NOMO-1 (cell line): ENCODE measurements at regions not wholly inside any gene's neighbourhood (a gene's known extent, or its start where the extent isn't known, plus 50 kb on each side); places are given as distances from the start of the nearest gene placed in this dataset.
"Not testable (repeated sequence)": the region's sequence is repeated elsewhere in the genome, so short reads cannot be mapped to it uniquely, and the experiment has no call there.

Source experiments
- DNase-seq, 2 experiments: peaks; one replicate each; lab custom pipeline; 2025; ENCODE audit not compliant: unreplicated experiment in 2 of 2; lab: John Stamatoyannopoulos, UW

- DNase-seq: no peak
These were observed 82.5 kb upstream of the SULF2 start for GRCh38 chr20:47867831-47868230.

GRCh38 chr20:47866480-47866879 lies 81.2 kb upstream of the SULF2 start:
- no peak for DNase-seq

- no peak for DNase-seq
These were observed 80.6 kb upstream of the SULF2 start for GRCh38 chr20:47865912-47866311.

GRCh38 chr20:47865451-47865850 lies 80.2 kb upstream of the SULF2 start:
- no peak for DNase-seq

GRCh38 chr20:47863981-47864380 lies 78.7 kb upstream of the SULF2 start:
- DNase-seq: no peak

GRCh38 chr20:47863315-47863965 lies 78.2 kb upstream of the SULF2 start:
- DNase-seq: no peak

- DNase-seq: no peak
These were observed 77.4 kb upstream of the SULF2 start for GRCh38 chr20:47862574-47863240.

GRCh38 chr20:47861116-47861515 lies 75.8 kb upstream of the SULF2 start:
- no peak for DNase-seq

GRCh38 chr20:47860049-47860830 lies 75.0 kb upstream of the SULF2 start:
- DNase-seq: no peak

GRCh38 chr20:47859278-47859677 lies 74.0 kb upstream of the SULF2 start:
- DNase-seq: no peak

GRCh38 chr20:47857569-47858464 lies 72.5 kb upstream of the SULF2 start:
- no peak for DNase-seq

- DNase-seq: no peak
These were observed 71.9 kb upstream of the SULF2 start for GRCh38 chr20:47857187-47857568.

- no peak for DNase-seq
These were observed 70.5 kb upstream of the SULF2 start for GRCh38 chr20:47855799-47856198.

- DNase-seq: peak; percentile 1 to 5
These were observed 69.5 kb upstream of the SULF2 start for GRCh38 chr20:47854687-47855212.

GRCh38 chr20:47851774-47852173 lies 66.5 kb upstream of the SULF2 start:
- DNase-seq: no peak

GRCh38 chr20:47850146-47850545 lies 64.9 kb upstream of the SULF2 start:
- no peak for DNase-seq

GRCh38 chr20:47849596-47849995 lies 64.3 kb upstream of the SULF2 start:
- no peak for DNase-seq

GRCh38 chr20:47849006-47849405 lies 63.7 kb upstream of the SULF2 start:
- DNase-seq: no peak

GRCh38 chr20:47848534-47848933 lies 63.3 kb upstream of the SULF2 start:
- not testable (repeated sequence) for DNase-seq

GRCh38 chr20:47847884-47848485 lies 62.7 kb upstream of the SULF2 start:
- no peak for DNase-seq
